NB4 (cell line): ENCODE measurements at regions not wholly inside any gene's neighbourhood (a gene's known extent, or its start where the extent isn't known, plus 50 kb on each side); places are given as distances from the start of the nearest gene placed in this dataset.

Experiments
- DNase-seq: peaks from one replicate; pipeline ENCODE4 v3.0.0; 2010; ENCODE audit warnings: low read depth
- H3K4me3 ChIP-seq: one replicate; pipeline ENCODE4 v1.5.1; 2011; ENCODE audit warnings: mild to moderate bottlenecking, low read depth, low read length, moderate library complexity
- CTCF ChIP-seq: IDR thresholded peaks from one replicate; pipeline ENCODE4 v1.5.1; 2012; ENCODE audit warnings: low read depth, low read length
- MAX ChIP-seq: IDR thresholded peaks from 2 replicates; pipeline ENCODE4 v1.6.1; 2011; ENCODE audit warnings: low read depth, low read length
- MYC ChIP-seq: IDR thresholded peaks from 2 replicates; pipeline ENCODE4 v1.6.1; 2011; ENCODE audit warnings: low read depth, low read length
- POLR2A ChIP-seq: IDR thresholded peaks from 2 replicates; pipeline ENCODE4 v1.6.1; 2011; ENCODE audit warnings: mild to moderate bottlenecking; ENCODE audit not compliant: insufficient read length; ENCODE audit errors: extremely low read depth

- no peak overlapping the region for H3K4me3 ChIP-seq
- no peak for TF ChIP-seq MAX
- no peak for TF ChIP-seq MYC
- no peak for TF ChIP-seq POLR2A
- TF ChIP-seq CTCF: no peak
- no peak for DNase-seq
Measured at GRCh38 chr11:91979775-91980174, 244.8 kb upstream of the FAT3 start.

GRCh38 chr11:91978747-91979146 is 245.9 kb upstream of the FAT3 start:
- DNase-seq: no peak
- no peak overlapping the region for H3K4me3 ChIP-seq

GRCh38 chr11:91972665-91973266 is 251.9 kb upstream of the FAT3 start:
- H3K4me3 ChIP-seq: no peak overlapping the region
- TF ChIP-seq MAX (no peak), MYC (no peak), CTCF (no peak), POLR2A (no peak)
- no peak for DNase-seq

More at GRCh38 chr11:91978747-91979146, 245.9 kb upstream of the FAT3 start:
- TF ChIP-seq MAX: no peak
- no peak for TF ChIP-seq POLR2A
- TF ChIP-seq MYC: no peak
- no peak for TF ChIP-seq CTCF

GRCh38 chr11:91970624-91971023 is 254.0 kb upstream of the FAT3 start:
- no peak for DNase-seq
- H3K4me3 ChIP-seq: no peak overlapping the region
- TF ChIP-seq MAX: no peak
- TF ChIP-seq POLR2A: no peak
- no peak for TF ChIP-seq MYC
- no peak for TF ChIP-seq CTCF

GRCh38 chr11:91969486-91969885 is 255.1 kb upstream of the FAT3 start:
- DNase-seq: no peak
- no peak overlapping the region for H3K4me3 ChIP-seq
- TF ChIP-seq CTCF (no peak), POLR2A (no peak), MYC (no peak), MAX (no peak)

- no peak for TF ChIP-seq MYC
- no peak for TF ChIP-seq CTCF
- no peak for TF ChIP-seq MAX
- no peak for TF ChIP-seq POLR2A
- no peak overlapping the region for H3K4me3 ChIP-seq
- no peak for DNase-seq
Measured at GRCh38 chr11:91967691-91968045, 256.9 kb upstream of the FAT3 start.
